ENCODE measurements at regions not wholly inside any gene's neighbourhood (a gene's known extent, or its start where the extent isn't known, plus 50 kb on each side); places are given as distances from the start of the nearest gene placed in this dataset.

DNA sequence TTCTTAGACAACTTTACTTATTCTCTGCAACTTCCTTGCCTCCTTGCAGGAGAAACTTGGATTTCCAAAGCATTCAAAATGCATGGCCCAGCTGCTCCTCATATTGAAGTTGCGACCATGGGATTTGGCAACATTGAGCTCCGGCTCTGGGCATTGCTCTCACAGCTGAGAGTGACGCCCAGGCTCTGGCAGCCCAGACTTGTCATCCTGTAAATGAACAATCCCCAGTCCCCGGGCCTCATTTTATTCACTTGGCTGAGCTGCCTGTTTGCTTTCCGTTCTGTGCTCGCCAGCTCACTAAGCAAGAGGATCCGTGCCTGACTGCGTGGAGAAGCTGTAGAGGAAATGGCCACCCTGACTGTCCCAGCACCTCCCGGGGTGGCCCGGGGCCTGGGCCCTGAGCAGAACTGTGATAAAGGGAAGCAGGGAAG is 119.5 kb upstream of the CD93 start:
- Histone ChIP-seq H3K36me3 (ENCODE audit: low read depth) (no peaks in the 10 kb centered on the region), H3K9me3 (no peaks in the 10 kb centered on the region), H3K4me3 (no peak overlapping the region), H3K4me1 (ENCODE audit: low read depth) (peaks cover 7% of the 10 kb centered on the region)
- DNase-seq (peak; percentile 49 to 65 (median 57)), ATAC-seq (peak; percentile 77)
- TF ChIP-seq, protein P1, sequence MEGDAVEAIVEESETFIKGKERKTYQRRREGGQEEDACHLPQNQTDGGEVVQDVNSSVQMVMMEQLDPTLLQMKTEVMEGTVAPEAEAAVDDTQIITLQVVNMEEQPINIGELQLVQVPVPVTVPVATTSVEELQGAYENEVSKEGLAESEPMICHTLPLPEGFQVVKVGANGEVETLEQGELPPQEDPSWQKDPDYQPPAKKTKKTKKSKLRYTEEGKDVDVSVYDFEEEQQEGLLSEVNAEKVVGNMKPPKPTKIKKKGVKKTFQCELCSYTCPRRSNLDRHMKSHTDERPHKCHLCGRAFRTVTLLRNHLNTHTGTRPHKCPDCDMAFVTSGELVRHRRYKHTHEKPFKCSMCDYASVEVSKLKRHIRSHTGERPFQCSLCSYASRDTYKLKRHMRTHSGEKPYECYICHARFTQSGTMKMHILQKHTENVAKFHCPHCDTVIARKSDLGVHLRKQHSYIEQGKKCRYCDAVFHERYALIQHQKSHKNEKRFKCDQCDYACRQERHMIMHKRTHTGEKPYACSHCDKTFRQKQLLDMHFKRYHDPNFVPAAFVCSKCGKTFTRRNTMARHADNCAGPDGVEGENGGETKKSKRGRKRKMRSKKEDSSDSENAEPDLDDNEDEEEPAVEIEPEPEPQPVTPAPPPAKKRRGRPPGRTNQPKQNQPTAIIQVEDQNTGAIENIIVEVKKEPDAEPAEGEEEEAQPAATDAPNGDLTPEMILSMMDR (IDR thresholded peaks at IDR 0.05) = no peak
- intact Hi-C loops (cut with DNase I, micrococcal nuclease) = no loop called here

- DNase-seq = no peak
Observed at GRCh38 chr20:23205211-23205610, 119.1 kb upstream of the CD93 start.

DNA sequence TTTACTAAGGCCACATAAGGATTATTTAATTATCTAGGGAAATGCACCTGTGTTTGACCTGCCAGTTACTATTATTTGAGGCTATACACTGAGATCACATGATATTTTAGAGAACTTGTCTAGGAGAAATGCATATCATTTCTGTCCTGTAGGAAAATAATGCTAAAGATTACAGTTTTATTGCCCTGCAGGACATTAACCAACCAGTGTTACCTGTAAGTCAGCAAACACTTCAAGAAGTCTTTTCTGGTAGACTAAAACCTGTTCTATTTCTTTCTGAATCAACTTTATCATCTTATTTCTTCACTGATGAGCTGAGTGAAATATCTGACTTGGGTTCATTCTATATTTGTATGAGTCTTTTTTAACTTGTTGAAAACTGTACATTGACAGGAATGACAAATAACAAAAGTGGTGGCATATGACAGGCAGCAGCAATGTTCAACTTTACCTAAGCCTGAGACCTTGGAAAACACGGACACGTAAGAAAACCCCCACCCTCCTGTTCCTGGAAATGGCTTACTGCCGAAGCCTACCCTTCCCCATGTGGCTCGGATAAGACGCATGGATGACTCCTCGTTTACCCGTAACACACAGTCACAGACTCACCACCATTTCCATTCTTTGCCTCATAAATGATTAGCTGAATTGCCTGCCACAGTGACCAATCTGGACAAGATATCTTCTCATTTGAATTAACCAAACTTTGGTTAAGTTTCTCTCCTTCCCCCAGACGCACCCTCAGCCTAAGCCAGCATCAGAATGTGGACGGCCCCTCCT is 118.0 kb upstream of the CD93 start:
- DNase-seq (no peak), ATAC-seq (no peak)
- TF ChIP-seq, protein P1 (IDR thresholded peaks at IDR 0.05) = no peak
- Histone ChIP-seq H3K4me1 (ENCODE audit: low read depth) (peaks cover 7% of the 10 kb centered on the region), H3K4me3 (no peak overlapping the region), H3K9me3 (no peaks in the 10 kb centered on the region), H3K36me3 (ENCODE audit: low read depth) (no peaks in the 10 kb centered on the region)
- intact Hi-C loops (cut with DNase I, micrococcal nuclease) = no loop called here

More at GRCh38 chr20:23205211-23205610, 119.1 kb upstream of the CD93 start:
- peak; percentile 55 for ATAC-seq
- TF ChIP-seq, protein P1 (IDR thresholded peaks at IDR 0.05) = no peak
- peaks cover 7% of the 10 kb centered on the region for H3K4me1 ChIP-seq (ENCODE audit: low read depth)
- H3K9me3 ChIP-seq = no peaks in the 10 kb centered on the region
- intact Hi-C loops (cut with DNase I, micrococcal nuclease) = no loop called here
- no peak overlapping the region for H3K4me3 ChIP-seq
- no peaks in the 10 kb centered on the region for H3K36me3 ChIP-seq (ENCODE audit: low read depth)

- Histone ChIP-seq H3K4me3 (no peak overlapping the region), H3K36me3 (ENCODE audit: low read depth) (no peaks in the 10 kb centered on the region), H3K9me3 (no peaks in the 10 kb centered on the region), H3K4me1 (ENCODE audit: low read depth) (peaks cover 7% of the 10 kb centered on the region)
- TF ChIP-seq, protein P1 (IDR thresholded peaks at IDR 0.05) = no peak
- ATAC-seq (no peak), DNase-seq (no peak)
- intact Hi-C loops (cut with DNase I, micrococcal nuclease) = no loop called here
Observed at GRCh38 chr20:23203310-23203709, 117.2 kb upstream of the CD93 start.

GRCh38 chr20:23201658-23202057 is 115.5 kb upstream of the CD93 start:
- ATAC-seq (no peak), DNase-seq (no peak)
- Histone ChIP-seq H3K4me1 (ENCODE audit: low read depth) (peaks cover 7% of the 10 kb centered on the region), H3K9me3 (no peaks in the 10 kb centered on the region), H3K4me3 (no peak overlapping the region), H3K36me3 (ENCODE audit: low read depth) (no peaks in the 10 kb centered on the region)
- intact Hi-C loops (cut with DNase I, micrococcal nuclease) = no loop called here
- TF ChIP-seq, protein P1 (IDR thresholded peaks at IDR 0.05) = no peak

All from mucosa of descending colon (tissue), 3 donors.